Left renal pelvis (tissue), 4 donors: ENCODE measurements at regions not wholly inside any gene's neighbourhood (a gene's known extent, or its start where the extent isn't known, plus 50 kb on each side); places are given as distances from the start of the nearest gene placed in this dataset.

ENCODE experiments used
- DNase-seq, 4 donors: peaks; one replicate each; pipeline ENCODE4 v3.0.0-alpha.2; 2013; ENCODE audit warnings: low read depth in 4 of 4, low spot score in 3 of 4

GRCh38 chr10:4595719-4596319, 230.2 kb upstream of the AKR1E2 start:
- DNase-seq, result no peak

GRCh38 chr10:4590807-4591206, 235.2 kb upstream of the AKR1E2 start:
- DNase-seq, result no peak

DNA sequence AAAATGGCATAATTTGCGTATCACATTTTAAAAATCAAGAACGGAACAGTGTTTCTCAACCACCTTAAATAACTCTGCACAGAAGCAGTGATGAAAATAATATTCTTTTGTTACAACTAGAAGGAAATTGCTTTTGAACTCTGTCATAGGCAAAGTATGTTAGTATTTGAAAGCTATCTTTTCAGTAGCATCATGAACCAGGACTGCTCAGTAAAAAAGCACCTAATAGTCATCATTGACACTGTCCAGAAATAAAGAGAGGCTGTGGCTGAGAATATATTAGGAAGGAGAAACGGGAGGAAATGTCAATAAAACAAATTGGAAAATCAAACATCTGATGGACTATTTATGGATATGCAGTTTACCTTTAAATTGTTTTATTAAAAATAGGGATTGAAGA, 237.2 kb upstream of the AKR1E2 start:
- no peak for DNase-seq

DNA sequence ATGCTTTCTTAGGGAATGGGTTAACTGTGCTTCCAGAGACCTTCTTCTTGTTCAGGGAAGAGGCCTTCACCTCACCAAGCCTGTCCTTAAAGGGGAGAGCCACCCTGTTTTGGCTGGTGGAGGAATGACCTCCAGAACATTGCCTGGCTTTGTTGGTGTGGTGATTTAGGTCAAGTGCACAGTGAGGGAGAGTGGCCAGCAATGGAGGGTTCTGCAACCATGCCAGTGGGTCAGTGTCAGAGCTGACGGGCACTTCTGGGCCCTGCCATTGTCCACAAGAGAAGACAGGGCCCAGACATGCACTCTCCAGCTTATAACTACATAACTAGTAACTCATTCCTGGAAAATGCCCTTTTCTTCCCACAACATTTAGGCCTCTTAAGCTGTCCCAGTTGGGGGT, 238.5 kb upstream of the AKR1E2 start:
- no peak for DNase-seq

DNA sequence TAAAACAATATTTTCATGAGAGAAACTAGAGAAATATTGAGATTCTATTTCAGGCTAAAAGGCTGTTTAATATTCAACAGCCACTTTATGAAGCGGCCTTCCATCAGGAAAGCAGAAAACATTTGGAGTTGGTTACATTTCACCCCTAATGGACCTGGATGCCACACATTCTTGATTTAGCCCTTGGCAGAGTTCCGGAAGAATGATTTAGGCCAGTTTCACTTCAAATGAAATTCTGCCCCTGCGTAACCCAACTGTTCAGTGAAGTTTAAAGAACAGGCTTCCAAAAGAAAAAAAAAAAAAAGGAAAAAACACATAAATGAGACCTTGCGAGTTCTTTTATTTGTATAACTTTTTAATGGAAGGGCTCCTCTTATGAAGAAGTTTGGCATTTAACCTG, 239.2 kb upstream of the AKR1E2 start:
- peak in 3 of 4 donors; percentile 34 to 56 (median 36) for DNase-seq

GRCh38 chr10:4581929-4582328, 244.1 kb upstream of the AKR1E2 start:
- no peak for DNase-seq

DNA sequence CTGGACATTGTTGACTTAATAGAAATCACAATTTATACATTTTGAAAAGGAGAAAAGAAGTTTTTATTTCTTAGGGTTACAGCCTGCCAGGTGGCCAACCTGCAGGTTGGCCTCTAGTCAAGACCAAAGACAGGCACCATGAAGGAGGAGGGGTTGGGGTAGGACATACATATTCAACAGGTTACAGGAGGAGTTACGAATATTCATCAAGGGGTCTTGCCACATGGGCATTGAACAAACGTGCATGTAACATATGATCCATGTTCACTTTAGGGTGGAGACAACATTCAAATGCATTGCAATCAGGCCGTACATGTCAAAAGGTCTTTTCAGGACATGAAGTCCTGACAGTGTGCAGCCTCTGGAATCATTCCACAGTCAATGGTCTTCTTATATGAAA, 246.2 kb upstream of the AKR1E2 start:
- no peak for DNase-seq

GRCh38 chr10:4576206-4576605, 249.8 kb upstream of the AKR1E2 start:
- no peak for DNase-seq

DNA sequence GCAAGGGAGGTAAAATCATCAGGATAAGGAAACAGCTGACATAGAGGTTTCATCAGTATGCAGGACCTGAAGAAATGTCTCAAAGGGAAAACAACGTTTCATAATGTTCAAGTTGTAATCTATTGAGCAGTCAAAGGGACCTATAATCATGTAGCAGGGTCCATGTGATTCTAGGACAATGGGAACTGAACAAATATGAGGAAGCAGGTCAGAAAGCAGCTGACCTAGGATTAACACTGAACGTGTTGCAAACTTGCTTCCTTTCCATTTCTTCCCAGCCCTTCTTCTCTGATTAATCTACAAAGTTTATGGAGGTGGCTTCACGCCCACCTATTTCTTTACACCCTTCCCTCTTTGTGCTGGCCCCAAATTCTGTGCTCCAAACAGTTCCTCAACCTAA, 256.9 kb upstream of the AKR1E2 start:
- DNase-seq, result no peak

DNA sequence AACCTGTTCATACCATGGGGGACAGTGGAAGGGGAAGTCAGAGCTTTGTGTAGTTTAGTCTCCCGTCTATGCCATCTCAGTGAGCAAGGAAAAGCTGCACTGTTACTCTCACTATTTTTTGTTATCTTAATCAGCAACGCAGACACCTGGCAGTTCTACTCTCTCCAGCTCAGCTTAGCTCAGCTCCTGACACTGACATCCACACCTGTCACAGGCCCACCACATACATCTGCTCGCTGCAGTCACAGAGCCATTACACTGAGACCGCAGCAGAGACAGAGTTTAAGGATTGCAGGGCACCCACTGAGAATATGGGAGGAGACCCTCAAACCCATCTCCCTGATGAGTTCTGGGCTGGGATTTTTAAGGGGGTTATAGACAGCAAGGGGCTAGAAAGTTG, 257.3 kb upstream of the AKR1E2 start:
- DNase-seq, result no peak

- no peak for DNase-seq
Observed at GRCh38 chr10:4568086-4568485, 257.9 kb upstream of the AKR1E2 start.

- no peak for DNase-seq
Observed at GRCh38 chr10:4567637-4568036, 258.4 kb upstream of the AKR1E2 start.

DNA sequence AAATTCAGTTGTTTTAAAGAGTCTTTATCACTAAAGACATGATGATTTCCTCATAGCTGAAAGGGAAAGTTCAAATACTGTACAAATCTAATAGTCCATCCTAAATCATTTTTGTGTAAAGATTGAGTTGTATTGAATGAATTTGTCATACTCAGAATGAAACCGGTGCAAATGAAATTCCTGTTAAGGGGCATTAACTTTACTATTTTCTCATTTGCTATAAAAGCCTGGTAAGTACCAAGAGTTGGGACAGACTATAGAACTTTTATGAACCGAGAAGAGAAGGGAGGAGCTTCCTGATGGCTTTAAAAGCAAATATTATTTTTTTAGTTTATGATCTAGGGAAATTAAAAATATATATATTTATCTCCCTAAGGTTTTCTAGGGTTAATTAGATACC, 260.0 kb upstream of the AKR1E2 start:
- no peak for DNase-seq

DNA sequence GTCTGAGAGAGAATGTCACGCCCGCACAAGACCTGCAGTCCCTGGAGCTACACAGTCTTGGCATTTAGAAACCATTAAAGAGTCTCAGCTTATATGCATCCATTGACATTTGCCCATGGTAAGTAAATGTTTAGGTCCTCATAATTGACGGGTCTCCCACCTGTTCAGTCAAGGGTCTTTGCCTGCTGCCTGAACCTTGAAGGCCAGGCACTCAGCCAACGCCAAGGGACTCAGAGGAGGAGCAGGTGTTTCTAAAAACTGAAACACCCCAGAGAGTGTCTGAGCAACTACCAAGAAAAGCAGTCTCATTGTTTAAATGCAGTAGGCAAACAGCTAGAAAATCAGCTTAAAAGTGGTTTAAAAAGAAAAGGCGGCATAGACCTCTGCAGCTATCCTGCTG, 264.7 kb upstream of the AKR1E2 start:
- DNase-seq, result no peak

DNA sequence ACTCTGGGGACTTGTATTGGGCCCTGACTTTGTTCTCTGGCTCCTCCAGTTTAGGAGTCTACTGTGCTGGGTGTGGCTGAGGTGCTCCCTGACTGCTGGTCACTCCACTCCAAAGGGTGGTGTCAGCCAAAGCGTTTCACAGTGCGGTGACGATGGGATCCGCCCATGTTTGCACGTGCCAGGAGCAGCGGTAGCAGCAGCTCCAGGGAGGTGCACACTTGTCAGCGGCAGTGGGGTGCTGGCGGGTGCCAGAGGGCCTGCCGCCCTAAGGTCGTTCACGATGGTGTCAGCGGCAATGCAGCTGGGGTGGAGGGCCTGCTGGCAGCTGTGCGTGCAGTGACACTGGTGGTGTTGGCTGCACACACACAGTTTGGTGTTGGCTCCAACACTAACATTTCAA, 268.5 kb upstream of the AKR1E2 start:
- no peak for DNase-seq

GRCh38 chr10:4556527-4556926, 269.5 kb upstream of the AKR1E2 start:
- no peak for DNase-seq

DNA sequence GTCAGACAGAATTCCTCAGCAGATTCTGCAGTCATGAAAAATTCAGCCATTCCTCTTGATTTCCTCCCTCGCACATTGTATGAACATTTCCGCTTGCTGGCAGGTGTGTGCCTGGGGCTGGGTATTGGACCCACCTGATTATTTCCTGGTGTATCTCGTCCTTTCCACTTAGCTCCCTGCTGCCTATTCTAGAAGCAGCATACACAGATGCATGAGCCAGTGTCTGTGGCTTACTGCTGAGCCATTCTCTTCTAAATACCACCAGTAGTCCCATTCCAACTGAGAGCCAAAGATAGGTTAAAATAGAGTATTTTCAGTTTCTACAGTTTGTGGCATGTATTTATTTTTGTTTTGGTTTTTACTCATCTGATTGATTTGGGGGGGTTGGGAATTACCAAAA, 270.1 kb upstream of the AKR1E2 start:
- no peak for DNase-seq

- DNase-seq, result no peak
Observed at GRCh38 chr10:4549139-4549653, 276.8 kb upstream of the AKR1E2 start.

DNA sequence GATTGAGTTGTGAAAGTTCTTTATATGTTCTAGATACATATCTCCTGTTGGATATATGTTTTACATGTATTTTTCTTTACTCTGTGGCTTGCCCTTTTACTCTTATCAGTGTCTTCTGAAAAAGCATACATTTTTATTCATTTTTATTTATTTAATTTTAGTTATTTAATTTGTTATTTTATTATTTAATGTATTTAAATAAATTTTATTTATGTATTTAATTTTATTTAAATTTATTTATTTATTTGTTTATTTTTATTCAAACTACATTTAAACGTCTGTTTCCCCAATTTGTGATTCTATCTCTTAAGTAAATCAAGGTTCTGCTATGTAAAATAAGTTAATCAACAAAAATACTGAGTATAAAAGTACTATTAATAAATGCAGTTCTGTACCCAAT, 279.1 kb upstream of the AKR1E2 start:
- no peak for DNase-seq

DNA sequence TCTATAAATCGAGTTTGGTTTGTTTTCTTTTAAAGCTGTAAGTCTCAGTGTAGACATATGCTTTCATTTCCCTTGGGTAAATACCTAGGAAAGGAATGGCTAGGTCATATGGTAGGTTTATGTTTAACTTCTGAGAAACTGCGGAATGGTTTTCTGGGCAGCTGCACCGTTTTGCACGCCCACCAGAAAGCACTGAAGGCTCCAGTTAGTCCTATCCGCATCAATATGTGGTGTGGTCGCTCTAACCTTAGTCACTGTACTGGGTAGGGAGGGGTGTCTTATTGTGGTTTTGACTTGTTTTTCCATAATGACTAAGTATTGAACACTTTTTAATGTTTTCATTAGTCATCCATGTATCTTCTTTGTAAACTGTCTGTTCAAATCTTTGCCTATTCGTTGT, 279.5 kb upstream of the AKR1E2 start:
- no peak for DNase-seq

GRCh38 chr10:4545062-4545461, 280.9 kb upstream of the AKR1E2 start:
- no peak for DNase-seq

- DNase-seq, result no peak
Observed at GRCh38 chr10:4543938-4544533, 282.0 kb upstream of the AKR1E2 start.

GRCh38 chr10:4541292-4541691, 284.7 kb upstream of the AKR1E2 start:
- no peak for DNase-seq
